Amniotic epithelial cell (primary cell): ENCODE measurements at regions not wholly inside any gene's neighbourhood (a gene's known extent, or its start where the extent isn't known, plus 50 kb on each side); places are given as distances from the start of the nearest gene placed in this dataset.
"Not testable (repeated sequence)": the region's sequence is repeated elsewhere in the genome, so short reads cannot be mapped to it uniquely, and the experiment has no call there.

Experiments used
- DNase-seq: peaks from one replicate; pipeline ENCODE4 v3.0.0-alpha.2; 2010; ENCODE audit warnings: low read depth

DNA sequence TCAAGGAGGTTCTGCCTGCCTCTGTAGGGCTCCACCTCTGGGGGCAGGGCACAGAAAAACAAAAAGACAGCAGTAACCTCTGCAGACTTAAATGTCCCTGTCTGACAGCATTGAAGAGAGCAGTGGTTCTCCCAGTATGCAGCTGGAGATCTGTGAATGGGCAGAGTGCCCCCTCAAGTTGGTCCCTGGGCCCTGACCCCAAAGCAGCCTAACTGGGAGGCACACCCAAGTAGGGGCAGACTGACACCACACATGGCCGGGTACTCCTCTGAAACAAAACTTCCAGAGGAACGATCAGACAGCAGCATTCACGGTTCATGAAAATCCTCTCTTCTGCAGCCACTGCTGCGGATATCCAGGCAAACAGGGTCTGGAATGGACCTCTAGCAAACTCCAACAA is 409.2 kb downstream of the ALG10 start:
- not testable (repeated sequence) for DNase-seq
